Lower leg skin (tissue), 4 donors: ENCODE measurements at regions not wholly inside any gene's neighbourhood (a gene's known extent, or its start where the extent isn't known, plus 50 kb on each side); places are given as distances from the start of the nearest gene placed in this dataset.

Source experiments
- DNase-seq, 2 donors: peaks; one replicate each; pipeline ENCODE4 v3.0.0-alpha.2; 2019; ENCODE audit warnings: low spot score in 2 of 2
- H3K4me3 ChIP-seq: fragments of 200-600 bp; sonication (generic); 2 replicates; pipeline ENCODE4 v1.5.1; 2017; ENCODE audit warnings: mild to moderate bottlenecking, low read depth; ENCODE audit not compliant: poor library complexity, severe bottlenecking
- CTCF ChIP-seq, 3 donors: fragments of 450-650 bp; IDR thresholded peaks; one replicate each; pipeline ENCODE4 v1.5.1; 2016; ENCODE audit warnings: antibody characterized with exemption in 3 of 3, mild to moderate bottlenecking in 3 of 3, moderate library complexity in 2 of 3
- POLR2A ChIP-seq, 2 donors: fragments of 450-650 bp; IDR thresholded peaks; one replicate each; pipeline ENCODE4 v1.6.1; 2016 to 2017; ENCODE audit warnings: antibody characterized with exemption in 2 of 2, mild to moderate bottlenecking in 1 of 2, moderate library complexity in 1 of 2
- WGBS, 2 donors: methylation state at CpG; one replicate each; pipeline ENCODE4 v1.1.5; 2018; 5-methylcytosine and 5-hydroxymethylcytosine counted together
- intact Hi-C: fragments of 100-400 bp; cut with DNase I; formaldehyde crosslinking; loops from one replicate; pipeline ENCODE4 v1.15.0; 2023; ENCODE audit warnings: low total_unique reads

GRCh38 chr2:163231666-163232065, 393.1 kb upstream of the KCNH7 start:
- 80 to 83% methylated on average over 1 of the region's 1 CpG for WGBS, 2 donors
- intact Hi-C loops: no loop called here
- TF ChIP-seq CTCF (IDR thresholded peaks at IDR 0.05) (no peak), POLR2A (IDR thresholded peaks at IDR 0.05) (no peak)
- no peak overlapping the region for H3K4me3 ChIP-seq
- no peak for DNase-seq

DNA sequence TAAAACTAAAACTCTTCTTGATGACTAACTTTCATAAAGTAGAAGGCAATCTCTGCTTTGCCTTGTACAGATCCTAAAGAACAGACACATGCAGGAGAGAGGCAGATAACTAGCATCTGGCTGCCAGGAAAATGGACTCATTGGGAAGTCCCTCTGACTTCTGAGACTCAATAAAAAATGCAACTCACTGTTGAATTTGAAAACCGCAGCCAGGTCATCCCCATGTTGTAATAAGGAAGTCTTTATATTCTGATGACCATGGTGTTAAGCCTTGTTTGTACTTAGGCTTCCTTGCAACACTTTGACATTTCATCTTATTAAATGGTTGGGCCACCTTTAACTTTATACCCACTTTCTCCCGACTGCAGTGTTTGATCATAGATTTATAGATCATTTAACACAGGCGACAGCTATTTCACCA, 375.1 kb upstream of the KCNH7 start:
- intact Hi-C loops: no loop called here
- DNase-seq: no peak
- no peak overlapping the region for H3K4me3 ChIP-seq
- TF ChIP-seq CTCF (IDR thresholded peaks at IDR 0.05) (no peak), POLR2A (IDR thresholded peaks at IDR 0.05) (no peak)
- WGBS, 2 donors: 56 to 62% methylated on average over 3 of the region's 3 CpGs

DNA sequence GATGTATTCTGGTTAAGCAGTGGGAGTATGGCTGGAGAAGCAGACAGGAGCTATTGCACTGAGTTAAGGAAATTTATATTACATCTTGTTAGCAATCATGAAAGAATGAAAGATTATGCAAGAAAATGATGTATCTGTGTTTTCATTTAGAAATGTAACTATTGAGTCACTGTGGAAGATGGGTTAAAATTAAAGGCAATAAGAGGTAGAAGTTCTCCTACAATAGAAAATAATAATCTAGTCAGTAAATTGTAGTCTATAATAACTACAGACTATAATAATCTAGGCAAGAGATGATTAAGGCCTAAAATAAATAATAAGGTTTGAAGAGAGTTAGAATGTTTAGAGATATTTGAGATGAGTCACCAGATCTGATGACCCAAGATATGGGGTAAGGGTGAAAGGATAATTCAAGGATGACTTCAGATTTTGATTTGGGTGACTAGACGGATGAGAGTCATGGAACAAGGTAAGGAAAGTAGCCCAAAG, 371.9 kb upstream of the KCNH7 start:
- 81 to 89% methylated on average over 1 of the region's 1 CpG for WGBS, 2 donors
- no peak overlapping the region for H3K4me3 ChIP-seq
- no peak for DNase-seq
- intact Hi-C loops: no loop called here
- TF ChIP-seq CTCF (IDR thresholded peaks at IDR 0.05) (no peak), POLR2A (IDR thresholded peaks at IDR 0.05) (no peak)

DNA sequence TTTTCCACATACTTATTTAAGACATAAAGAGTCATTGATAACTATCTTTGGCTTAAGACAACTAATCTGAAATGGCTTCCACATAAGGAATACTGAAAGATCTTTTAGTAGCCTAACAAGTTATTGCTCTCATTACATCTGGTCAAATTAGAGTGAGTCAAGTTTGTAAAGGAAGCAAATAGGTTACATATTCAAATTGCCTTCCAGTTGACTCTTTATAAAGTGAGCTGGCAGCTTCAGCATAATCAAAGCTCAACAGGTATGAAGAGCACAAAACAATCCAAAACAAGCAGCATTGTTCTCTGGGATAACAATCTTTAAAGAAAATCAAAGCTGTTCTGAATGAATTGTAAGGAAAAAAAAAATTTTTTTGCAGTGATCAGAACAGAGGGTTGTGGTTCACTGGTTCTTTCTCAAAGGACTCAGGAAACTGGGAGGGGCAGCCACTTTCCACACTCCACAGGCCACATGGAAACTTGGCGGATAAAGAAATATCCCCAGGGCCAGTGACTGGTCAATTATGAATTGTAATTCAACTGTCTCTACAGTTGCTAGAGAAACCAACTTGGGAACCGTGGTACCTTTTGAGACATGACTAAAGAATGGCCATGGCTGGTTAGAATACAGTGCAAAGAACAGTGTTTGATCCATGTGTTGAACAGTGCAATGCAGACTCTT, 369.3 kb upstream of the KCNH7 start:
- no peak overlapping the region for H3K4me3 ChIP-seq
- TF ChIP-seq CTCF (IDR thresholded peaks at IDR 0.05) (no peak), POLR2A (IDR thresholded peaks at IDR 0.05) (no peak)
- 69 to 76% methylated on average over 2 of the region's 2 CpGs for WGBS, 2 donors
- intact Hi-C loops: no loop called here
- no peak for DNase-seq

DNA sequence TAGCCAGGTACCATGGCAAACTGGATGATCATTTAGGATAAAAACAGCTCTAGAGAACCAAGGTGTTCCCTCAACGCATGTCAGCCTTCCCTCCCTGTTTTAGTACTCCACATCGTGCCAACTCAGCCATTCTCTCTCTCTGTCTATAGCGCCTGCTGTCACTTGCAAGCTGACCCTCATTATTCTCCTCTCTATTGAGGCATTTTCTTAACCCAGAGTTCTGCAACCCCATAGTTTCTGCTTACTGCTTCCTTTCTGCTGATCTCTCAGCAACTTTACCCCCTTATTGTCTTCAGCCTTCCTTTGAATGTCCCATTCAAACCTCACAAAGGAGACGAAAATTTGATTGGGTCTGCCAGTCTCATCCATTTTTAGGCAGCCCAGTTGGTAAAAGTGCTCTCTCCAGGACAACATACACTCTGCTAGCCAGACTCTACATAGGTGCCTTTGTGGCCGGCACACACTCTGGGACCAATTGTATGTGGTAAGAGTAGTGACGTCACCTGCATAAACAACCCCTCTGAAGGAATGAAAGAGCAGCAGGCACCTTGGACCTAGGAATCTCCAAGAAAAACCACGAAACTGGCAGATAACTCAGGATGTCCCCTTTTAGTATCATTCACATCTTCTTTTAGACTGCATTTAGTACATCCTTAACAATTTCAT, 367.2 kb upstream of the KCNH7 start:
- H3K4me3 ChIP-seq: no peak overlapping the region
- intact Hi-C loops: no loop called here
- 75 to 76% methylated on average over 7 of the region's 7 CpGs for WGBS, 2 donors
- no peak for DNase-seq
- TF ChIP-seq CTCF (IDR thresholded peaks at IDR 0.05) (no peak), POLR2A (IDR thresholded peaks at IDR 0.05) (no peak)
